CD4-positive, alpha-beta T cell (primary cell): ENCODE measurements at regions not wholly inside any gene's neighbourhood (a gene's known extent, or its start where the extent isn't known, plus 50 kb on each side); places are given as distances from the start of the nearest gene placed in this dataset.

Experiments
- ATAC-seq: fragments of 200-7000 bp; cut with Tn5 transposase; one replicate; pipeline ENCODE4 v1.10.0; 2022; ENCODE audit warnings: mild to moderate bottlenecking; ENCODE audit not compliant: poor library complexity
- CTCF ChIA-PET: fragments of 350-600 bp; sonication (Branson Sonifier 250); formaldehyde crosslinking; loops from one replicate; lab custom pipeline; 2021; ENCODE audit warnings: antibody characterized with exemption, inconsistent platforms; lab: Charles Lee
- POLR2A ChIA-PET: fragments of 350-600 bp; sonication (Branson Sonifier 250); formaldehyde crosslinking; loops from one replicate; lab custom pipeline; 2021; ENCODE audit warnings: antibody characterized with exemption, inconsistent platforms; lab: Charles Lee
- DNase-seq, 14 experiments: peaks; one replicate each; pipeline ENCODE4 v3.0.0-alpha.2; 2013 to 2020; ENCODE audit warnings: mixed read lengths in 2 of 14
- H3K27ac ChIP-seq, 2 donors: one replicate each; pipeline versions ENCODE4 v1.5.1 to v1.7.0; 2013; ENCODE audit warnings: low read length in 2 of 2, low read depth in 1 of 2, mild to moderate bottlenecking in 1 of 2
- H3K27me3 ChIP-seq, 2 experiments: 1 replicate in 1 of 2; 2 replicates in 1 of 2; pipeline versions ENCODE4 v1.6.1 to v1.7.0; 2013; ENCODE audit warnings: low read length in 2 of 2, control low read depth in 1 of 2, mild to moderate bottlenecking in 1 of 2, moderate library complexity in 1 of 2; ENCODE audit not compliant: insufficient read depth in 2 of 2, control insufficient read depth in 1 of 2
- H3K36me3 ChIP-seq: one replicate; pipeline ENCODE4 v1.6.1; 2013; ENCODE audit warnings: low read length, control low read depth; ENCODE audit not compliant: insufficient read depth
- H3K4me1 ChIP-seq: one replicate; pipeline ENCODE4 v1.6.1; 2013; ENCODE audit warnings: low read length, control low read depth; ENCODE audit not compliant: insufficient read depth
- H3K4me3 ChIP-seq: one replicate; pipeline ENCODE4 v1.5.1; 2013; ENCODE audit warnings: mild to moderate bottlenecking, low read length, moderate library complexity
- H3K9me3 ChIP-seq, 2 experiments: 1 replicate in 1 of 2; 2 replicates in 1 of 2; pipeline versions ENCODE4 v1.6.1 to v1.7.0; 2013; ENCODE audit warnings: low read length in 2 of 2, mild to moderate bottlenecking in 2 of 2, control low read depth in 1 of 2, moderate library complexity in 1 of 2; ENCODE audit not compliant: control insufficient read depth in 1 of 2, insufficient read depth in 1 of 2
- H3K27ac Mint-ChIP-seq: one replicate; pipeline ENCODE4 v1.8.0; 2020; ENCODE audit warnings: mixed read lengths
- H3K27me3 Mint-ChIP-seq: one replicate; pipeline ENCODE4 v1.8.0; 2021; ENCODE audit warnings: mixed read lengths
- H3K36me3 Mint-ChIP-seq: one replicate; pipeline ENCODE4 v1.8.0; 2021; ENCODE audit warnings: low read depth, mixed read lengths
- H3K4me1 Mint-ChIP-seq: one replicate; pipeline ENCODE4 v1.8.0; 2021; ENCODE audit warnings: low read depth, mixed read lengths
- H3K4me3 Mint-ChIP-seq: one replicate; pipeline ENCODE4 v1.8.0; 2020; ENCODE audit warnings: mild to moderate bottlenecking, mixed read lengths
- H3K9me3 Mint-ChIP-seq: one replicate; pipeline ENCODE4 v1.8.0; 2020; ENCODE audit warnings: mixed read lengths
- intact Hi-C, 2 experiments: fragments of 100-400 bp; cut with DNase I in 1 of 2; cut with micrococcal nuclease in 1 of 2; formaldehyde crosslinking; loops; one replicate each; pipeline versions ENCODE4 v1.15.1 to v1.9.0; 2023 to 2025; cut with DNase I, micrococcal nuclease
- TF ChIP-seq, protein P1 (sequence below): fragments of 200-600 bp; IDR thresholded peaks from one replicate; pipeline ENCODE4 v1.8.0; 2022; ENCODE audit warnings: antibody characterized with exemption, mild to moderate bottlenecking

- H3K4me1 ChIP-seq: no peaks in the 10 kb centered on the region
- ChIA-PET POLR2A (no interaction called here), CTCF (no interaction called here)
- H3K4me3 ChIP-seq: no peak overlapping the region
- intact Hi-C loops: no loop called here
- Mint-ChIP-seq H3K27ac (no peak overlapping the region), H3K27me3 (no peaks in the 10 kb centered on the region), H3K4me3 (no peak overlapping the region), H3K36me3 (no peaks in the 10 kb centered on the region), H3K9me3 (no peaks in the 10 kb centered on the region), H3K4me1 (no peaks in the 10 kb centered on the region)
- TF ChIP-seq, protein P1, sequence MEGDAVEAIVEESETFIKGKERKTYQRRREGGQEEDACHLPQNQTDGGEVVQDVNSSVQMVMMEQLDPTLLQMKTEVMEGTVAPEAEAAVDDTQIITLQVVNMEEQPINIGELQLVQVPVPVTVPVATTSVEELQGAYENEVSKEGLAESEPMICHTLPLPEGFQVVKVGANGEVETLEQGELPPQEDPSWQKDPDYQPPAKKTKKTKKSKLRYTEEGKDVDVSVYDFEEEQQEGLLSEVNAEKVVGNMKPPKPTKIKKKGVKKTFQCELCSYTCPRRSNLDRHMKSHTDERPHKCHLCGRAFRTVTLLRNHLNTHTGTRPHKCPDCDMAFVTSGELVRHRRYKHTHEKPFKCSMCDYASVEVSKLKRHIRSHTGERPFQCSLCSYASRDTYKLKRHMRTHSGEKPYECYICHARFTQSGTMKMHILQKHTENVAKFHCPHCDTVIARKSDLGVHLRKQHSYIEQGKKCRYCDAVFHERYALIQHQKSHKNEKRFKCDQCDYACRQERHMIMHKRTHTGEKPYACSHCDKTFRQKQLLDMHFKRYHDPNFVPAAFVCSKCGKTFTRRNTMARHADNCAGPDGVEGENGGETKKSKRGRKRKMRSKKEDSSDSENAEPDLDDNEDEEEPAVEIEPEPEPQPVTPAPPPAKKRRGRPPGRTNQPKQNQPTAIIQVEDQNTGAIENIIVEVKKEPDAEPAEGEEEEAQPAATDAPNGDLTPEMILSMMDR: no peak
- DNase-seq: no peak
- H3K36me3 ChIP-seq: no peaks in the 10 kb centered on the region
- H3K27ac ChIP-seq: no peak overlapping the region
- peaks cover 0 to 3% of the 10 kb centered on the region in 2 experiments for H3K9me3 ChIP-seq
- H3K27me3 ChIP-seq: no peaks in the 10 kb centered on the region
- no peak for ATAC-seq
These were observed 129.3 kb upstream of the STC2 start for GRCh38 chr5:173457482-173457881.

GRCh38 chr5:173456751-173457171 lies 128.5 kb upstream of the STC2 start:
- ChIA-PET POLR2A (no interaction called here), CTCF (no interaction called here)
- no peaks in the 10 kb centered on the region for H3K4me1 Mint-ChIP-seq
- no peak for ATAC-seq
- H3K4me1 ChIP-seq: no peaks in the 10 kb centered on the region
- H3K4me3 ChIP-seq: no peak overlapping the region
- peaks cover 0 to 3% of the 10 kb centered on the region in 2 experiments for H3K9me3 ChIP-seq
- H3K27ac Mint-ChIP-seq: no peak overlapping the region
- no peak overlapping the region for H3K27ac ChIP-seq
- no peaks in the 10 kb centered on the region for H3K36me3 Mint-ChIP-seq
- no peaks in the 10 kb centered on the region for H3K9me3 Mint-ChIP-seq
- no peaks in the 10 kb centered on the region for H3K27me3 Mint-ChIP-seq
- TF ChIP-seq, protein P1: no peak
- DNase-seq: peak in 1 of 14 experiments; percentile 16
- no peaks in the 10 kb centered on the region for H3K27me3 ChIP-seq
- intact Hi-C loops: no loop called here
- no peaks in the 10 kb centered on the region for H3K36me3 ChIP-seq
- H3K4me3 Mint-ChIP-seq: no peak overlapping the region

GRCh38 chr5:173456181-173456580 lies 128.0 kb upstream of the STC2 start:
- ATAC-seq: no peak
- ChIA-PET POLR2A (no interaction called here), CTCF (no interaction called here)
- no peak overlapping the region for H3K27ac Mint-ChIP-seq
- H3K9me3 Mint-ChIP-seq: no peaks in the 10 kb centered on the region
- H3K4me3 Mint-ChIP-seq: no peak overlapping the region
- Histone ChIP-seq H3K4me3 (no peak overlapping the region), H3K27me3 (no peaks in the 10 kb centered on the region), H3K9me3 (peaks cover 0 to 3% of the 10 kb centered on the region in 2 experiments), H3K4me1 (no peaks in the 10 kb centered on the region), H3K36me3 (no peaks in the 10 kb centered on the region), H3K27ac (no peak overlapping the region)
- no peaks in the 10 kb centered on the region for H3K4me1 Mint-ChIP-seq
- H3K27me3 Mint-ChIP-seq: no peaks in the 10 kb centered on the region
- TF ChIP-seq, protein P1: no peak
- no peaks in the 10 kb centered on the region for H3K36me3 Mint-ChIP-seq
- intact Hi-C loops: no loop called here
- DNase-seq: no peak
